SK-N-MC (cell line): ENCODE measurements at regions not wholly inside any gene's neighbourhood (a gene's known extent, or its start where the extent isn't known, plus 50 kb on each side); places are given as distances from the start of the nearest gene placed in this dataset.

Source experiments
- EZH2 ChIP-seq: fragments of 200-600 bp; sonication (generic); IDR thresholded peaks from one replicate; pipeline ENCODE4 v1.6.1; 2017; ENCODE audit warnings: antibody characterized with exemption
- FOXP2 ChIP-seq: optimal IDR thresholded peaks from 2 replicates; pipeline ENCODE3; 2011; ENCODE audit warnings: mild to moderate bottlenecking, moderate library complexity; ENCODE audit not compliant: insufficient read depth; ENCODE audit errors: extremely low read length, control extremely low read depth
- POLR2AphosphoS5 ChIP-seq: IDR thresholded peaks from 2 replicates; pipeline ENCODE4 v1.6.1; 2012; ENCODE audit warnings: mild to moderate bottlenecking, low read depth, low read length, borderline replicate concordance

- TF ChIP-seq POLR2AphosphoS5 (no peak), EZH2 (no peak), FOXP2 (no peak)
Observed at GRCh38 chr10:121168545-121169216, 317.5 kb downstream of the WDR11 start.
